HG03469 (cell line): ENCODE measurements at regions not wholly inside any gene's neighbourhood (a gene's known extent, or its start where the extent isn't known, plus 50 kb on each side); places are given as distances from the start of the nearest gene placed in this dataset.

Experiments used
- ATAC-seq: cut with Tn5 transposase; IDR thresholded peaks from one replicate; pipeline ENCODE4 v1.9.1; 2021; ENCODE audit warnings: mild to moderate bottlenecking, moderate library complexity, moderate number of reproducible peaks; ENCODE audit not compliant: unreplicated experiment

DNA sequence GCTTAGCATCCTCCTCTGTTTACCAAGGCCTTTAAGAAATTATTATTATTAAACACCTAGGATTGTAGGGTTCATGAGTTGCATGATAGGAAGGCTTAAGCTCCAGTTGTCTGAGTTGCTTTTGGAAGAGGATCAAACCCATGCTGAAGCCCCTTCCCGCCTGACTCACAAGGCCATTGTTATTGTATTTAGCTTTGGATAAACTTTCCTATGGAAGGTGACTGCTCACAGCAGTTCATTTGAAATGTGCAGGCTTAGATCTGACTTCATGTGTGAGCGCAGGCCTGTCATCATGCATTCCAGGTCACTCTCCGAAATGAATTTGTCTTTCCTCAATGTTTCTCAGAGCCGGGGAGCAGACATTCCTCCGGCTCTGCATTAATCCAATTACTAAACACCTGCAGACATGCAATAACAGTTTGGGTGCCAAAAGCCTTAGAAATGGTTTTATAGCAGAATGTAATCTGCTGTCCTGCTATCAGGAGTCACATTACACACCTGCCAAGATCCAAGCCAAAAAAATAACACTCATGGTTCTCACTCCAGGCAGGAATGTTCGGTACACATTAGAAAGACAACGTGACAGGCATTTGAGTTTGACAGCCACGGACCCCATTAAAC lies 119.9 kb downstream of the OSR1 start:
- ATAC-seq: no peak

- no peak for ATAC-seq
Measured at GRCh38 chr2:19235308-19235707, 123.1 kb downstream of the OSR1 start.

DNA sequence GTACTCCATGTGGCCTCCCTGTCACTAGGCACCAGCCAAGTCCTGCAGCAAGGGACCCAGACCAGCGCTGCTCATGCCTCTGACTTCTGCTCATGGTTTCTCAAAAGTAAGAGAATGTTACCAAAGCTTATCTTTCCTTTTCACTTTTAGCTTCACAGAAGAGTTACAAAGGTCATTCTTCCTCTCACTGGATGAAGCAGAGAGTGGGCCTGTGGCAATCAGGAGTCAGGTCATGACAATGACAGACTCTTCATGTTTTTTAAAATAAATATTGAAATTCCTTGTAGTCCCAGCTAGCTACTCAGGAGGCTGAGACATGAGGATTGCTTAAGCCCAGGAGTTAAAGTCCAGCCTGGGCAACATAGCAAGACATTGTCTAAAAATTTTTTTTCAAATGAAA lies 126.1 kb downstream of the OSR1 start:
- ATAC-seq: no peak

- no peak for ATAC-seq
Measured at GRCh38 chr2:19231625-19232024, 126.8 kb downstream of the OSR1 start.

DNA sequence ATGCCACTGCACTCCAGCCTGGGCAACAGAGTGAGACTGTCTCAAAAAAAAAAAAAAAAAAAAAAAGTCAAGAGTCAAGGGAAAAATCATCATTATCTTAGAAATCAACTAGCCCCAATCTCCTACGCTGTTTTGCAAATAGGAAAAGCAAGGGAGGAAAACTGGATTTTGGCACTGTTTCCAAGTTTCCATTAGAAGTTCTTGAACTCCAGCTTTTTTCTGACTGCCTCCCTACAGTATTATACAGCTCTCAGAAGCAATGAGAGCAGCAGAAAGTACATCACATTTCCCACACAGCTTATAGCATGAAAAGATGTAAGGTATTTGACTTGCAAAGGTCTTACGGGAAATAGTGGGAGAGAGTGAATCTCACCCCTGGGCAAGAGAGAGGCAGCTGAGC lies 127.8 kb downstream of the OSR1 start:
- ATAC-seq: no peak

DNA sequence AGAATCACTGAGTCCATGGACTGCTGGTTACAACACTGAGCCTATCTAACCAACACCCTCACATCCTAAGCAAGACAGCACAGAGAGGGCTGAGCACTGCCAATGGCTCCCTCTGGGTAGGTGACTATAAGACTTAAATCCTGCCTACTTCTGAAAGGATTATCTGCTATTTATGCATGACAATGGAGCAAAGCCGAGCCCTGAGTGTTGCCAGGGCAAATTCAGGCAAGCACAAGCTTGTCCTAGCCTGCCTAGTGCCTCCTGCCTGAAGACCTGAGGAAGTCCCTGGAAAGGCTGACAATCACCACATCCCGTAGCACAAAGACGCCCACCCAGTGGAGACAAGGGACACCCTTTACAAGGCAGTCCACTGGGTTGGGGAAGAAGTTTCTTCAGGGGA lies 129.7 kb downstream of the OSR1 start:
- no peak for ATAC-seq

DNA sequence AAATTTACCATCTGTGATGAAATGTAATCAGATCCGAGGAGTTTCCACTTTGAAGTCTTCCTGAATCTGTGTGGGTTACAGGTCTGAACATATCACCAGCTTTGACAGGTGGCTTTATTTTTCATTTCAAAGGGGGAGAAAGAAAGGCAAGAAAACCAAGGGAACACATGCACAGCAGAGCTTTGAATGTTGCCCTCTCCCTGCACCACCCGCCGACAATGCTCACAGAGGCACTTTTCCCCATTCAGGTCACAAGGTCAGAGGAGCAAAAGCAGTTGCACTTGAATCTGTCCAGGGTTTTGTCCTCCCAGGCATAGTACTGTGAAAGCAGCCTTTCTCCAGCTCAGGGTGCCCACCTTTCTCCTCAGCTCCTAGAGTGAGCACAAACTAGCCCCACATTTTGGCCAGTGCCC lies 130.2 kb downstream of the OSR1 start:
- ATAC-seq: no peak

GRCh38 chr2:19226871-19227270 lies 131.6 kb downstream of the OSR1 start:
- no peak for ATAC-seq

GRCh38 chr2:19226386-19226785 lies 132.0 kb downstream of the OSR1 start:
- no peak for ATAC-seq

GRCh38 chr2:19225931-19226330 lies 132.5 kb downstream of the OSR1 start:
- ATAC-seq: no peak

GRCh38 chr2:19225126-19225525 lies 133.3 kb downstream of the OSR1 start:
- no peak for ATAC-seq

- ATAC-seq: no peak
Measured at GRCh38 chr2:19224486-19224885, 133.9 kb downstream of the OSR1 start.

DNA sequence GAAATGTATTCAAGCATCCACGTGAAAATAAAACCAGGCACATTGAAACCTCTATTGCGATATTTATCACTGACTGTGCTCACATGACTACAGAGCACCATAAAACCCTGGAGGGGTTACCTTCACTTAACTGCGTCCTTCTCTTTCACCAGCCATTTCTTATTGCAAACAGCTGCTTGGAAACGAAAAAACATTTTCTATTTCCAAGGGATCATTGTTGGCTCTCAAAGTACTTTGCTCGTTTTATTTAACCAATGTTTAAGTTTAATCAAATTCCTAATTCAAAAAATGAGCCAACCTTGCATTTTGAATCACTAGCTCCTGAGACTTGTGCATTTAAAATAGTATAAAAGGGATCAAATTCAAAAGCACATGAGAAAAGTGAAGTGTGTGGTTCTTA lies 134.4 kb downstream of the OSR1 start:
- no peak for ATAC-seq

GRCh38 chr2:19219060-19219459 lies 139.4 kb downstream of the OSR1 start:
- ATAC-seq: no peak

GRCh38 chr2:19218166-19218565 lies 140.3 kb downstream of the OSR1 start:
- no peak for ATAC-seq

DNA sequence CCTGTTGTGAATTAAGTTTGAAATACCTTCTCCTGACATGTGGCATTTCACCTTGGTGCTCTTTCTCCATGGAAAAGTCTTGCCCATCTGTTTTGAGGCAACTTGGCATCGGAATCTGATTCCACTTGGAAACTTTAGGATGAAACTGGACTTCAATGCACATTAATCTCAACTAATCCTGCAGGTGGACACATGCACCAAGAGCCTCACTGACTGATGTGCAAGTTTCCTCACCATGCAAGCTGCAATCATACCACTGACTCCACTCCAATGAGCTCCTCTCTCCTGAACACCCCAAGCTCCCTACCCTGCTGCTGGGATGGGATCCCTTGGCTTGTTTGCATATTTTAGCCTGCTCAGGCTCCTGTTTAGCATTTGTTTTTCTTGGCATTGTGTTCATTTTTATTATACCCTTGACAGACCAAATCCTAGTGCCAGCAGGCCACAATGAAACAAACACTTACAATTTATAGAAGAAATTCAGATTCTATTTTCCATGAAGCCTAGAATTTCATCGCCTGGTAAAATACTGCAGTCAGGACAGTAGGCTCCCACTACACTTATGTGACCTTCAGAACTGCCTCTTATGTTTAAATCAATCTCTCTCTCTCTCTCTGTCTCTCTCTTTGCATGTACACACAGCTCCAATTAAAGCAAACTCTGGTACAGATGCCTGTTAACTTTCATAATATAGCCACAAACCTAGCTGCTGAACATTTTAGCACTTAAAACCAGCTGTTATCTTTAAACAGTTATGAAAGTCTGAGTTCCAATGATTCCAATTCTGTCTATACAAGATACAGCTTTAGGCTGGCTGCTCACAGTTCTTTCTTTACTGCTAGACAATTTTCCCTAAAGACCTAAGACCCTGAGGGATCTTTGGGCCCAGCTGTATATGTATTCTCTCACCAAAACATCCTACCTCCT lies 141.5 kb downstream of the OSR1 start:
- ATAC-seq: no peak

DNA sequence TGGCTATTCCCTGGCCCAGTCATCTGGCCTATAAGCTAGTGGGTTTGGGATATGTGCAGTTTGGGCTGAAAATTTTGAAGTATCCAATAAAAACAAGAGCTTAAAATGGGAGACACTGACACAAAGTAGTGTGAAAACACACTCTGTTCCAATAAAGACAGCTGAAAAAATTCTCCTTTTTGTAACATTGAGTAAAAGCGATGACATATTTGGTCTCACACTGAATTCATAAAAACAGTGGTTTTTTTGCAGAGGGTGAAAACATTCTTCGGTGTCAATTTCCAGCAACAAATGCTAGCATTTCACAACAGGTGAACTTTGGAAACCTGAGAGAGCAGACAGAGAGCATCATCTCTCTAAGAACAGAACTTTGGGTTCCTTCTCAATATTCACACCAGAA lies 142.2 kb downstream of the OSR1 start:
- ATAC-seq: no peak

- no peak for ATAC-seq
Measured at GRCh38 chr2:19214682-19215391, 143.6 kb downstream of the OSR1 start.

- no peak for ATAC-seq
Measured at GRCh38 chr2:19209575-19210341, 148.7 kb downstream of the OSR1 start.

DNA sequence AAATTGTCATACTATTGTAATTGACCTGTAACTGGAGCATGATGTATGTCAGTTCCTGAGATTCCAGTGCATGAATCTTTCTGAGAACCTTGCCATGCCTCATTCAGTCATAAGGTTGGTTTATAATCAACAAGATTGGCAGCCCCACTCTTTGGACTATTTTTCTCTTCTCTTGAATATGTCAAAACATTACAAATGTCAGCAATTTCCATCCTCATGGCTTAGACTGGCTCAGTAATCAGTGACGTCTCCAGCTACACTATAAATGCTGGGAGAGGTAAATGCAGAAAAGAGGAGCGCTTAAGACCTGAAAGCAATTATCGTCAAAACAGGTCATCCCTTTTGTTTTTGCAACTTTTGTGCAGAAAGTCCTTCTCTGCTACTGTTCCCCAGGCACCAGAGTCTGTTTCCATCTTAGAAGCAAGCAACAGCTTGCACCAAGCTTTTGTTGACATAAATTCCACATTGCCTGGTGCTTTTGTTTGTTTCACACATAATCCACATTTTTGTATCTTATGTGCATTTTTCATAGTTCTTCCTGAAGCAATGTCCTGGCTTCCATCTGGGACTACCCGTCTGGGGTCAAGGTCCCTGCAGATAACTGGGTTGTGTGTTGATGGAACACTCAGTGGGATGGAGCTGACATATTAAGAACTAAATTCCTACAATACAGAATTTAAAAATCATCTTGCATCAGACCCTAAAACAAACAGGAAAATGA lies 149.8 kb downstream of the OSR1 start:
- no peak for ATAC-seq
